HG02642 (cell line): ENCODE measurements at regions not wholly inside any gene's neighbourhood (a gene's known extent, or its start where the extent isn't known, plus 50 kb on each side); places are given as distances from the start of the nearest gene placed in this dataset.

Experiments
- ATAC-seq: cut with Tn5 transposase; IDR thresholded peaks from one replicate; pipeline ENCODE4 v1.9.1; 2021; ENCODE audit warnings: mild to moderate bottlenecking; ENCODE audit not compliant: unreplicated experiment, poor library complexity

DNA sequence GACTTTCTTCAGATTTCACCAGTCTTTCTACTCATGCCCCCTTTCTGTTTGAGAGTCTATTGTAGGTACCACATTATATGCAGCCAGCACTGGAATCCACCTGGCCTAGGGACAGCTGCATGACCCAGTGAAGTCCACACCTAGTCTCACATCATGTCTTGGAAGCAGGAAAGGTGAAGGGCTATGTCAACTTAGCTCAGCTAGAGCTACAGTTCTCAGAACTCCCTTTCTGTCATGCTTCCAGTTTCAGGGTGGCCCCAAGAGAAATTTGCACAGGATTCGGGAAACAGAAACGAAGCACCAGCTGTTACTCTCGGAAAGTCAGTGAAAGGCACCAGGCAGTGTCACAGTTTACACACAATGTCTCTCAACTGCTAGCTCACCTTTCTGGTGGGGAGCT, 51.6 kb upstream of the NLRP1 start:
- no peak for ATAC-seq

DNA sequence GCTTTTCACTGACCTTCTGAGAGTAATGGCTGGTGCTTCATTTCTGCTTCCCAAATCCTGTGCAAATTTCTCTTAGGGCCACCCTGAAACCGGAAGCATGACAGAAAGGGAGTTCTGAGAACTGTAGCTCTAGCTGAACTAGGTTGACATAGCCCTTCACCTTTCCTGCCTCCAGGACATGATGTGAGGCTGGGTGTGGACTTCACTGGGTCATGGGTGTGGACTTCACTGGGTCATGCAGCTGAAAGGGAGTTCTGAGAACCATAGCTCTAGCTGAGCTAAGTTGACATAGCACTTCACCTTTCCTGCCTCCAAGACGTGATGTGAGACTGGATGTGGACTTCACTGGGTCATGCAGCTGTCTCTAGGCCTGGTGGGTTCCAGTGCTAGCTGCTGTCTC, 54.3 kb upstream of the NLRP1 start:
- ATAC-seq = no peak

DNA sequence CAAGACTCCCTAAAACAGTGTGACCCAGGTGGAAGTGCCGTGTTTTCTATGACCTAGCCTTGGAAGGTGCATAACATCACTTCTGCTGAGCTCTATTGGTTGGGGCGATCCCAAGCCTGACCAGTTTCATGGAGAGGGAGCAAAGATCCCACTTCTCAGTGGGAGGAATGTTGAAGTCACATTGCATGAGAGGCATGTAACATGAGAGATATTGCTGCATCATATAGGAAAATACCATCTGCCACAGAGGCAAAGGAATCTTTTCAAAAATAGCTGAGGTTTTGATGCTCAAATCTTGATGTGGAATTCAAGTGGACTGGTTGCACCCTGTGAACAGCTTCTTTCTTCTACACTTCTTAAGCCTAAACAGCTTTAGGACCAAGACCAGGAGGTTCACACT, 56.4 kb upstream of the NLRP1 start:
- no peak for ATAC-seq

DNA sequence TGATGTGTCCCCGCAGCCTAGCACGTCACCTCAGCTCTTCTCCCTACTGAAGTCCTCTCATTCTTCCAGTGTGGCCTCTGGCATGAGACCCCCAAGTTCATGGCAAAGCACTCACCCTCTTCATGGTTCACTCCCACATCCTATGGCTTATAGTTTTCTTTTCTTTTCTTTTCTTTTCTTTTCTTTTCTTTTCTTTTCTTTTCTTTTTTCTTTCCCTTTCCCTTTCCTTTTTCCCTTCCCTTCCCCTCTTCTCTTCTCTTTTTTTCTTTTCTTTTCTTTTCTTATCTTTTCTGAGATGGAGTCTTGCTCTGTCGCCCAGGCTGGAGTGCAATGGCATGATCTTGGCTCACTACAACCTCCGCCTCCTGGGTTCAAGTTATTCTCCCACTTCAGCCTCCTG, 58.4 kb upstream of the NLRP1 start:
- no peak for ATAC-seq

DNA sequence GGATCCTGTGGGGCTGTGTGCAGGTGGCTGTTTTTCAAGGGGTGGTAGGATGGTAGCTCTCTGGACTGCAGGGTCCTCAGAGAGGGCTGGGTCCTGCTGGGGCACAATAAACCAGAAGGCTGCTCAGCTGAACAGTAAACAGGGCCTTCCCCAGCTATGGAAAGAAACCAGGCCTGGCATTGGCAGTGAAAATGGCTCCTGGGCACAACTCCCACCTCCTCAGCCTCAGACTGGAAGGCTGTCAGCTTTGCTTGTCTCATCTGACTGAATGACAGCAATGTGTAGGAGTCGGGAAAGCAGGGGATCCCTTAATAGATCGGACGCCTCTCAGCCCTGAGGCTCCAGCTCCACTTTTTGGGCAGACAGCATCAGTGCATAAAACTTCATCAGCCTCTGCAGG, 59.8 kb upstream of the NLRP1 start:
- no peak for ATAC-seq

DNA sequence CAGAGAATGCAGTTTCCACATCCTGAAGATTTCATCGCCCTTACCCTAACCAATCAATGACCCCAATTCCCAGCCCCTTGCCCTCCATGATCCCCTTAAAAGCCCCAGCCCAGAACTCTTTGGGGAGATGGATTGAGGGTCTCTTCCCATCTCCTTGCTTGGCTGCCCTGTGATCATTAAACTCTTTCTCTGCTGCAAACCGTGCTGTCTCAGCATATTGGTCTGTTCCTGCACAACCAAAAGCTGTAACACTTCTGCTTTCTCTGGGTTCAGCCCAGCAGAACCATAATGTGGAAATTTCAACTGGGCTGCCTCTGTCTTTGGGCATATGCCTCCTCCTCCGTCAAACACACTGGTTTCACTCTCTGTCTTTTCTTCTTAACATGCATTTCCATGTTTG, 67.0 kb upstream of the NLRP1 start:
- ATAC-seq = no peak

DNA sequence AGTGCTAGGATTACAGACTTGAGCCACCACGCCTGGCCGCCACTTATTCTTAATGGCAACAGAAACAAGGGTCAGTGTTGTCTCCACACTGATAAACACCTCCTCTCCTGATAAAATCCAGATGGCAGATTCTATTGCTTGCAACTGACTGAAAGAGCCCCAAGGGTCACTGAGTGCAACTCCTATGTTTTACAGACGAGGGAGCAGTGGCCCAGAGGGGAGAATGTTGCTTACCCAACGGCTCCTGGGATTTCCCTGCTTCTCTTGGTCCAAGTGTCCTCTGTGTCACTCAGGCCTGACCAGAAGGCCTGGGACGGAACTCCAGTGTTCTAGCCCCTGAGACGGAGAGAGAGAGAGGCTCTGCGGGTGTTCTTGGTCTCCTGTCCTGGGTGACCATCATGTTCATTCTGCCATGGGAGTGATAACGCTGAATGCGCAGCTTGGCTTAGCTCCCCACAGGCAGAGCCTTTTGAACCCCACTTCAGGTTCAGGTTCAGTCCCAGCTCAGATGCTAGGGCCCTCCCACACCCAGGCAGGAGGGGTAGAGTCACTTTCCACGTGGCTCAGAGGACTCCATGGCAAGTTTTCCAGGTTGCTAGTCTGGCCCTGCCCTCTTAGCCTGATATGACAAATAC, 77.3 kb upstream of the NLRP1 start:
- no peak for ATAC-seq

DNA sequence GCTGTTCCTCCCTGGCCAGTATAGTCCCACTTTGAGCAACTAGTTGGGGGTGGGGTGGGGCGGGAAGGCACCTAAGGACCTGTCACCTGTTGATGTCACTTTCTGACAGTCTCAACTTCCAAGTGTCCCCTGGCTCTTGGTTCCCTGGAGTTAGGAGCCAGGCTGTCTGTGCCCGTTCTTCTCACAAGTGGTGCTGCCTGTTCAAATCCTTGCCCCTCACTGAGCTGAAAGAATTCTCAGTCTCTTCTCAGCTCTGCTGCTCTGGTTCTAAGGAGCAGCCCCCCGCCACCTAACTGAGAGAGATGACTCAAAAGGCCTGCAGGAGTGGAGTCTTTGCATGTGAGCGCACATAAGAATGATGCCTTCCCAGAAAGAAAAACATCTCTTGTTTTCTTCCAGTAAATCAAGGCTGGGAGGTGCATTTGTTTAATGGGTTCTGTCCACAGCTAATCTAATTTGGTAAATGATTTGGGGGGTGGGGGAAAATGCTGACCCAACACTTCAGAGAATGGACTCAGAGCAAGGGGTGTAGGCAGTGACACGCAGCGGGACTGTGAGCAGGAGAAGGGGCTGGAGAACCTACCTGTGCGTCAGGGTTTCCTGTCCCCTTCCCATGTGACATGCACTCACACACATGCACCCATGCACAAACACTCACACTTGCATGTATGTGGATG, 78.2 kb upstream of the NLRP1 start:
- ATAC-seq = no peak

DNA sequence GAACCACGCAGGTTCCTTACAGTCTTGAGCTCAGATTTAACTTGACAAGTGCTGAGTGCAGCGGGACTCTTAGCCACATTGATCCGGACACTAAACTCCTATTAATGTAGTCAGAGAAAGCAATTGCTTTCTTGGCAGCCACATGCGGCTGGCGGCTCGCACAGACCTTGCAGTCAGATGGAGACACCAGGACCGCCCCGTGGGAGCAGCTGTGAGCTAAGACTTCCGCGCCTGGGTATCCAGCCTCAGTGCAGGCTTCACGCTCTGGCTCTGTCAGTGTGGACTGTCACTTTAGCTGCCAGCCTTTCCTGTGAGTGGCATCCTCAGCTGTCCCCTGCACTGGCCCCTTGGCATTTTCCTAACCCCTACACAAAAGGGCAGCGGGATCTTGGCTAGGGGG, 80.9 kb upstream of the NLRP1 start:
- ATAC-seq = no peak

DNA sequence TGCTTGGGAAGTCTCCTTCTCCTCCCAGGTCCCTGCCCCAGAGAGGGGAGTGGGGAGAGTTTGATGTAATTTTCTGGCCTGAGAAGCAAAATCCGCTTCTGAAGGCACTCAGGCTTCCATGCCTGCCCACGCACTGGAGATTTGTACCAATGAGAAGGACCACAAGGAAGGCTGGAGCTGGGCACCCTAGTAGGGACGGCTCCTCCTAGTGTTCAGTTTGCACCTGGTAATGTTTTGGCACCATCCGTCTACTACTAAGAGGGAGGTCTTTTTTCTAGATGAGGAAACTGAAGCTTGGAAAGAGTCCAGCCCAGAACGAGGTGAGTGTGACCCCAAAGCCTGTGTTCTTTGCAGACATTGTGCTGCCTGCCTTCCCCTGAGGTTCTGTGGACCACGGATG, 83.6 kb upstream of the NLRP1 start:
- ATAC-seq = no peak

DNA sequence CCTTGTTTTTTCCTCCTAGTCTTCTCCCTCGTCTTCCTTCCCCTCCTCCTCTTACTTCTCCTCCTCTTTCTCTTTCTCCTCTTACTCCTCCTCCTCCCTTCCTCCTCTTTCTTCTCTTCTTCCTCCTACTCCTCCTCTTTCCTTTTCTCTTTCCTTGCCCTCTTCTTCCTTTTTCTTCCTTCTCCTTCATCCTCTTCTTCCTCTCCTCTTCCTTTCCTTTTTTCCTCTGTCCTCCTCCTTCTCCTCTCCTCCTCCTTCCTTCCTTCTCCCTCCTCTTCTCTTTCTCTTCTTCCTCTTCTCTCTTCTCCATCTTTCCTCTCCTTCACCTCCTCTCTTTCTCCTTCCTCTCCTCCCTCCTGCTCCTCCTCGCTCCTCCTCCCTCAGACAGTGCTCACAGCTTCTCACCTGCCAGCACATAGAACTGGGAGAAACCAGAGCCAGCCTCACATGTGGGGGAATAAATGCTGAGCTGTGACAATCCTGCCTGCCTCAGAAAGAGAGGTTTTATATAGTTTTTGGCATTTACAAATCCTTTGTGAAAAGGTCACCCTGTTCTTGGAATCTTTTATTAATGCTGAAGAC, 84.3 kb upstream of the NLRP1 start:
- ATAC-seq = no peak

DNA sequence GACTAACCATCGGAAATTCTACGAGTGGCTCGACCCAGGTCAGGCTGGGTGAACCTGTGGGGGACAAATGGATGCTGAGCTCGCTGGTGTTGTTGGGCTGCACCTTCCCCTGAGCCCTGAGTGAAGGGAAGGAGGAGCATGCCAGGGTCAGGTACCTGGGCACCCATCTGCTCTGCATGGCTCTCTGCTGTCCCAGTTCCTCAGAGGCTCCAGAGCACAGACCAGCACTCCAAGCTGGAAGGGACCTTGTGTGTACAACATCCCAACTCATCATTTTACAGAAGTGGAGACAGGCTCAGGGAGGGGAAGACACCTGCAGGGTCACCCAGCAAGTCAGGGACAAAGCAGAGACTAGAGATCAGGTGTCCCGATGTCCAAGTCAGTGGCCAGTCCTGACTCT, 84.9 kb upstream of the NLRP1 start:
- ATAC-seq = no peak

DNA sequence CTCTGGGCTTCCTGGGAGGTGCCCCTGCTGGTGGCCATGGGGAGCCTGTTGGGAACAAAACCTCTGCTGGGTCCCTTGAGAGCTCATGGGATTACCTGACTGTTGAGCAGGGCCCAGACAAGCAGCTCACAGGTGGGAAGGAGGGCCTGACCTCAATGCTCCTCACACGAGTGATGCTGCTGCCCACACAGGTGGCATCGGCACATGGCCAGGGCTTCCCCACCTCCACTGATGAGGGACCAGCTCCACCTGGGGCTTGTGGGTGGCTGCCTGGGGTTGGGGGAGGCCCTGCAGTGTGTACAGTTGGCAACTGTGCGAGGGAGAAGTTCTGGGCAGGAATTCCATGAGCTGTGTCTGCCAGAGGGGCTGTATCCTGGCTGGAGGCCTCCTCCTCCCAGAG, 87.8 kb upstream of the NLRP1 start:
- ATAC-seq = no peak

DNA sequence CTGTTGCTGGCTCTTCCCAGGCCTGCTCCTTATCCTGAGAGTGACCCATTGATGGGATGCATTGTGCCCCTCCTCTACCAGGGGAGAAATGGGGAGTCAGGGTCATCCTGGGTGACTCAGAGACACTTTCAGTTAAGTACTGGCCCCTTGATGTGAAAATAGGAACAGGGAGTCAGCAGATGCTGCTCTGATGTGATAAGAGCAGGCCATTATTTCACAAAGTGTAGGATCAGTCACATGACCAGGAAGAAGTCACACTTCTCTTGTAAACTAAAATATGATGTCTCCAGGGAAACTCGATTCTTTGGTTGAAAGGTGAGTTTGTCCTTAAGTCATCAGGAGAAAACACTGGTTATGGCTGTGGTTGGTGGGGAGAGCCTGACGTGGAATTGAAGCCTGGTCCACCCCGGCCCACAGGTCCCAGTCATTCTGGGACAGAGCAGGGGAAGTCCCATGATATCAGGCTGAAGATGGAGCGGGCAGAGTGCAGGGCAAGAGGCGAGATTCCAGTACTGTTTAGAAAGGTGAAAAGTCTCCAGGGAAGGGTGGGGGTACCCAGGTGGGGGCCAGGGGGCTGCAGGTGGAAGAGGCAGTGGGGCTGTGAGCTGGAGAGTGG, 88.6 kb upstream of the NLRP1 start:
- no peak for ATAC-seq

DNA sequence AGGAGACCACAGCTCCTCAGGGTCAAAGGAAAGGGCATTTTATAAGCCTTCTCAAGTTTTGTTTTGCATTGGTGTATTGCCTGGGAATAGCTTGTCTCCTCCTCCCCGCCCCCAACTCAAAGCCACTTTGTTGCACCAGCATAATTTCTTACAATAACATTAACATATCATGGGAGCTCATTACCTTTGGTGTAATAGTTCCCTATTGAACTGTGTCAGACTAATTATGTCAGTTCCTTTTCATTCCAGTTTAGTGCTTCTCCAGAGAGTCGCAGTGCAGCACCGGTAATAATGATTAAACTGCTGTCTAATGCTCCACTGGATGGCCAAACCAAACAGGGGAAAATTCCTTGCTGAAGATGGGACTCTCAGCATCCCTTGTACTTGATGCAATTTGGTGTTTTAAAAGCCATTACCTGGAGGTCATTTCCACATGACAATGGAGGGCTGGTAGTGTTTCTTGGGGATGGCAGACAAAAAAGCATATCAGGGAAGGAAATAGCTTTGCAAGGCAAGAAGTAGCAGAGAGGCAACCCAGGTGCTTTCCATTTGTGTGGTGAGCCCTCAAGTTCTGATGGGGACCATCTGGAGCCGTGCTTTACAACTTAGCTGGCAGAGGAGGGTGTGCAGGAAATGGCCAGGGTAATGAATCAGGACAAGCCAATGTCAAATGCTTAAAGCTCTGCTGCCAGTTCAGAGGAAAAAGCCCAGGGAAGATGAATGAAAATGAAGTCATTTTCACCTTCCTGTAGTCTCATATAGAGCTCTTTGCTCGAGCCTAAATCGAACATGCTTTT, 91.5 kb upstream of the NLRP1 start:
- ATAC-seq = no peak

DNA sequence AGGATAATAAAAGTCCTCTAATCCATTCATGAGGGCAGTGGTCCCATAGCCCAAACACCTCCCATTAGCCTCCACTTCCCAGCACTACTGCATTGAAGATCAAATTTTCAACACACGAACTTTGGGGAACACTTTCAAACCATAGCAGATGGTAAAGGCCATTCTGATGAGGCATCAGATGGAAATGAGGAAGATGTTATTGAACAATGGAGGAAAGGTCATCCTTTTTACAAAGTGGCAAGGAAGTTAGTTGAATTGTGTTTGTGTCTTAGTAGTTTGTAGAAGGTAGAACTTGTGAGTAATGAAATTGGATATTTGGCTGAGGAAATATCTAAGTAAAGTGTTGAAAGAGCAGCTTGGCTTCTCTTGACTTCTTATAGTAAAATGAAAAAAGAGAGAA, 93.3 kb upstream of the NLRP1 start:
- no peak for ATAC-seq

DNA sequence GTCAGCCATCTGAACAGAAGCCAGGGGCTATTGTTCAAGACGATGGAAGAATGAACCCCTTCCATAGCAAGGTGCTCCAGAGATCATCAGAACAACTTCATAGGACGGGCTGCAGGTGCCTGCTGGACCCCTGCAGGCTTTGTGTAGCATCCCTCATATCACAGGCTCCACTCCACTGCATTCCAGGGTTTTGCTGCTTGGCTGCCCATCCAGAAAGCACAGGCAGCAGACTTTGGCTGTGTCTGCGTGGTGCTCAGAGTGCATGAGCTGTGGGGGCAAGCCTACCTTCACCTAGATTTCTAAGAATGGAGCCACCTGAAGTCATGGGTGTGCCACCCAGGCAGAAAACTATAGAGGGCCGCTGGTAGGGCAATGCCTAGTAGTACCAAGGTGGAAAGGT, 93.9 kb upstream of the NLRP1 start:
- ATAC-seq = no peak

DNA sequence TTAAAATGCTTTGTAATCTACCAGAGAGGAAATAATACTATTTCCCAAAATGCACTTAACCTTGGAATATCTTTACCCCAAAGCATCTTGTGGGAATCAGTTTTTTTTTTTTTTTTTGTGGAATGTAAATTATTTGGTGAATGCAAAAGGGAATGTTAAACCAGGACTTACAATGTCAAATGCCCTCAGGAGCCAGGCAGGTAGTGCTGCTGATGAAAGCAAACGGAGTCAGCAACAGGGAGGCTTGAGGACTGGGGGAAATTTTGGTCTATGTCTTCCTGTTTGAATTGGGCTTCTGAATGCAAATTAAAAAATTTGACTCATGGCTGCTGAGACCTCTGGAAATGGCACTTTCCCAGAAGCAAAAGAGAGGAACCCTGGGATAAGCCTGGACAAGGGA, 96.5 kb upstream of the NLRP1 start:
- no peak for ATAC-seq

DNA sequence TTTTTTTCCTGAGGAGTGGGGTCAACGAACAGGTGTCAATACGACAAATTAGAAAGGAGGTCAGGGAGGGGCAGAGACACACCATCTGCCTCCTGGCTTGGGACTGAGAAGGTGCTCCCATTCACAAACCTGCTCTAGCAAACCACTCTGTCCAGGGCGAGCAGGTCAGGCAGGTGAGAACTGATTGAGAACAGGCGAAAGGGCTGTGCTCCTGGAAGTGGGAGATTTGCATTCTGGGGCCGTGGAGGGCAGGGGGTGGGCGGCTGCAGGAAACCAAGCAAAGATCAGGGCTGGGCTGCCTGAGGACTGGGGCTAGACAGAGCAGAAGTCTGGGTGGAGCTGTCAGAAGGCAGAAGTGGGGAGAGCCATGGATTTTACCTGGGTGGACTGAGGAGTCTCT, 98.9 kb upstream of the NLRP1 start:
- ATAC-seq = no peak

DNA sequence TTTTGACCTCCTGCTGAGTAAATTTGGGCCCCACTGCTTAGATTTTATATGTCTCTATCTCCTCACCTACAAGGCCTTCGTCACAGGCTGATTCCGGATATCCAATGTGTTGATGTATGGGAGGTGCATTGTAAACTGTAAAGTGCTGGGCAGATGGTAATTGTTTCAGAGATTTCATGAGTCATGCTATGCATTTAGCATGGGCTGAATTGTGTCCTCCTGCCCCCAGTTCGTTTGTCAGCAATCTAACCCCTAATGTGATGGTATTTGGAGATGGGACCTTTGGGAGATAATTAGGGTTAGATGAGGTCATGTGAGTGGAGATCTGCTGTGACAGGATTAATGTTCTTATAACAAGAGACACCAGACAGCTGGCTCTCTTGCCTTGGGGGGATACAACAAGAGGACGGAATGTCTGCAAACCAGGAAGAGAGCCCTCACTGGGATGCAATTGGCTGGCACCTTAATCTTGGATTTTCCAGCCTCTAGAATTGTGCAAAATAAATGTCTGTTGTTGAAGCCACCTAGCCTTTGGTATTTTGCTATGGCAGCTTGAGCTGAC, 101.8 kb upstream of the NLRP1 start:
- ATAC-seq = no peak

DNA sequence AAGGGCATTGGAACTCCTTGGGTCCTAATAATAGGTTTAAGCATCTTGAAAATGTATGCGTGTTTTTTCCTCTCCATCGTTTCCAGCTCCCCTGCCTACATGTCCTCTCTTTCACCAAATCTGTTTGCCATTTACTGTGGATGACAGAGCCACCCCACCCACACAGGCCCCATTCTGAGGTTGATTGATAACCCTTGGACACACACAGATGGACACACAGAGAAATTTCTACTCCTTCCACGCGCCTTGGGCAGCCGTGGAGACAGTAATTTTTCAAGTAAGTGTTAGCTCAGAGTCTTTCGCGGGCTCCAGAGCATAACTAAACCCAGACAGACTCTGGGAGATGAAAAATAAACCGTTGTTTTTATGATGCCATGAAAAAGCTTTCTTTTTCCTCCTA, 103.3 kb upstream of the NLRP1 start:
- no peak for ATAC-seq
